GM18508 (cell line): ENCODE measurements at regions not wholly inside any gene's neighbourhood (a gene's known extent, or its start where the extent isn't known, plus 50 kb on each side); places are given as distances from the start of the nearest gene placed in this dataset.

Experiments
- ATAC-seq: cut with Tn5 transposase; IDR thresholded peaks from one replicate; pipeline ENCODE4 v1.9.1; 2021; ENCODE audit warnings: moderate number of reproducible peaks; ENCODE audit not compliant: insufficient read depth, unreplicated experiment

GRCh38 chr7:68470836-68471435 lies 1127.3 kb upstream of the AUTS2 start:
- ATAC-seq, result no peak

- no peak for ATAC-seq
These were observed 1125.6 kb upstream of the AUTS2 start for GRCh38 chr7:68472688-68473087.

- no peak for ATAC-seq
These were observed 1123.5 kb upstream of the AUTS2 start for GRCh38 chr7:68474661-68475216.

- ATAC-seq, result no peak
These were observed 1121.3 kb upstream of the AUTS2 start for GRCh38 chr7:68476966-68477365.

GRCh38 chr7:68478326-68478725 lies 1119.9 kb upstream of the AUTS2 start:
- no peak for ATAC-seq

GRCh38 chr7:68482800-68483199 lies 1115.5 kb upstream of the AUTS2 start:
- no peak for ATAC-seq

- no peak for ATAC-seq
These were observed 1113.5 kb upstream of the AUTS2 start for GRCh38 chr7:68484731-68485130.

- ATAC-seq, result no peak
These were observed 1112.9 kb upstream of the AUTS2 start for GRCh38 chr7:68485253-68485917.

GRCh38 chr7:68488341-68489060 lies 1109.8 kb upstream of the AUTS2 start:
- no peak for ATAC-seq

GRCh38 chr7:68491523-68492358 lies 1106.5 kb upstream of the AUTS2 start:
- no peak for ATAC-seq

GRCh38 chr7:68492359-68492690 lies 1106.0 kb upstream of the AUTS2 start:
- no peak for ATAC-seq

- no peak for ATAC-seq
These were observed 1094.9 kb upstream of the AUTS2 start for GRCh38 chr7:68503400-68503799.

GRCh38 chr7:68504716-68505115 lies 1093.6 kb upstream of the AUTS2 start:
- no peak for ATAC-seq

- no peak for ATAC-seq
These were observed 1092.6 kb upstream of the AUTS2 start for GRCh38 chr7:68505721-68506120.

- ATAC-seq, result no peak
These were observed 1090.6 kb upstream of the AUTS2 start for GRCh38 chr7:68507668-68508067.

GRCh38 chr7:68509054-68509453 lies 1089.2 kb upstream of the AUTS2 start:
- no peak for ATAC-seq

- no peak for ATAC-seq
These were observed 1088.7 kb upstream of the AUTS2 start for GRCh38 chr7:68509603-68510002.

GRCh38 chr7:68511281-68511680 lies 1087.0 kb upstream of the AUTS2 start:
- no peak for ATAC-seq

- ATAC-seq, result no peak
These were observed 1085.8 kb upstream of the AUTS2 start for GRCh38 chr7:68512466-68512865.

- no peak for ATAC-seq
These were observed 1080.2 kb upstream of the AUTS2 start for GRCh38 chr7:68518060-68518459.

GRCh38 chr7:68524126-68524525 lies 1074.1 kb upstream of the AUTS2 start:
- ATAC-seq, result no peak
